GM21529 (cell line): ENCODE measurements at regions not wholly inside any gene's neighbourhood (a gene's known extent, or its start where the extent isn't known, plus 50 kb on each side); places are given as distances from the start of the nearest gene placed in this dataset.

ENCODE experiments used
- ATAC-seq: cut with Tn5 transposase; IDR thresholded peaks from one replicate; pipeline ENCODE4 v1.9.1; 2021; ENCODE audit not compliant: unreplicated experiment

- no peak for ATAC-seq
Observed at GRCh38 chr11:26219183-26220117, 112.5 kb upstream of the ANO3 start.

GRCh38 chr11:26225646-26226045, 106.3 kb upstream of the ANO3 start:
- ATAC-seq: no peak

GRCh38 chr11:26227301-26227746, 104.6 kb upstream of the ANO3 start:
- ATAC-seq: peak; percentile 80

GRCh38 chr11:26227883-26228502, 103.9 kb upstream of the ANO3 start:
- ATAC-seq: no peak

- no peak for ATAC-seq
Observed at GRCh38 chr11:26228778-26229177, 103.2 kb upstream of the ANO3 start.

GRCh38 chr11:26229257-26229656, 102.7 kb upstream of the ANO3 start:
- ATAC-seq: no peak

- ATAC-seq: no peak
Observed at GRCh38 chr11:26229981-26230380, 101.9 kb upstream of the ANO3 start.

GRCh38 chr11:26231252-26231661, 100.7 kb upstream of the ANO3 start:
- no peak for ATAC-seq

- no peak for ATAC-seq
Observed at GRCh38 chr11:26234451-26234850, 97.5 kb upstream of the ANO3 start.

- no peak for ATAC-seq
Observed at GRCh38 chr11:26243426-26243825, 88.5 kb upstream of the ANO3 start.

- no peak for ATAC-seq
Observed at GRCh38 chr11:26244207-26244606, 87.7 kb upstream of the ANO3 start.

GRCh38 chr11:26245046-26245445, 86.9 kb upstream of the ANO3 start:
- ATAC-seq: no peak

- ATAC-seq: no peak
Observed at GRCh38 chr11:26247340-26247739, 84.6 kb upstream of the ANO3 start.

GRCh38 chr11:26248661-26249060, 83.3 kb upstream of the ANO3 start:
- no peak for ATAC-seq

GRCh38 chr11:26254378-26254777, 77.6 kb upstream of the ANO3 start:
- ATAC-seq: no peak

- ATAC-seq: no peak
Observed at GRCh38 chr11:26263769-26264168, 68.2 kb upstream of the ANO3 start.

GRCh38 chr11:26264266-26264665, 67.7 kb upstream of the ANO3 start:
- ATAC-seq: no peak

GRCh38 chr11:26268980-26269660, 62.8 kb upstream of the ANO3 start:
- no peak for ATAC-seq

- ATAC-seq: no peak
Observed at GRCh38 chr11:26271666-26272065, 60.3 kb upstream of the ANO3 start.

GRCh38 chr11:26276798-26277424, 55.0 kb upstream of the ANO3 start:
- ATAC-seq: peak; percentile 85

- no peak for ATAC-seq
Observed at GRCh38 chr11:26278354-26278753, 53.6 kb upstream of the ANO3 start.
